GM23338 (cell line): ENCODE measurements at regions not wholly inside any gene's neighbourhood (a gene's known extent, or its start where the extent isn't known, plus 50 kb on each side); places are given as distances from the start of the nearest gene placed in this dataset.

Experiments
- ATAC-seq: fragments of 200-7000 bp; cut with Tn5 transposase; 3 replicates; pipeline ENCODE4 v1.9.1; 2020
- DNase-seq: peaks from one replicate; pipeline ENCODE4 v3.0.0-alpha.2; 2015; ENCODE audit warnings: low spot score
- H2AFZ ChIP-seq: fragments of 200-600 bp; sonication (generic); 2 replicates; pipeline ENCODE4 v1.8.0; 2016; ENCODE audit warnings: antibody characterized with exemption, mild to moderate bottlenecking, moderate library complexity
- H3F3A ChIP-seq: fragments of 200-600 bp; sonication (generic); replicated peaks from 2 replicates; pipeline ENCODE4 v1.8.0; 2017; ENCODE audit warnings: antibody characterized with exemption, mixed run types, low read depth
- H3K27ac ChIP-seq: fragments of 200-600 bp; sonication (generic); 2 replicates; pipeline ENCODE4 v1.6.1; 2016; ENCODE audit warnings: low read depth
- H3K27me3 ChIP-seq: fragments of 200-600 bp; sonication (generic); 2 replicates; pipeline ENCODE4 v1.8.0; 2016; ENCODE audit warnings: mild to moderate bottlenecking, mixed run types, moderate library complexity; ENCODE audit not compliant: insufficient read depth
- H3K36me3 ChIP-seq: fragments of 200-600 bp; sonication (generic); 2 replicates; pipeline ENCODE4 v1.8.0; 2016; ENCODE audit warnings: mild to moderate bottlenecking; ENCODE audit not compliant: insufficient read depth
- H3K4me1 ChIP-seq: fragments of 200-600 bp; sonication (generic); 2 replicates; pipeline ENCODE4 v1.8.0; 2016; ENCODE audit warnings: mild to moderate bottlenecking, moderate library complexity; ENCODE audit not compliant: insufficient read depth
- H3K4me2 ChIP-seq: fragments of 200-600 bp; sonication (generic); 2 replicates; pipeline ENCODE4 v1.7.1; 2017; ENCODE audit warnings: mixed run types
- H3K4me3 ChIP-seq: fragments of 200-600 bp; sonication (generic); 2 replicates; pipeline ENCODE4 v1.6.1; 2016; ENCODE audit warnings: mixed run types
- H3K79me2 ChIP-seq: fragments of 200-600 bp; sonication (generic); replicated peaks from 2 replicates; pipeline ENCODE4 v1.8.0; 2017; ENCODE audit warnings: mild to moderate bottlenecking; ENCODE audit not compliant: insufficient read depth
- H3K9me2 ChIP-seq: fragments of 200-600 bp; sonication (generic); 2 replicates; pipeline ENCODE4 v1.8.0; 2017; ENCODE audit not compliant: insufficient read depth
- H4K20me1 ChIP-seq: fragments of 200-600 bp; sonication (generic); replicated peaks from 2 replicates; pipeline ENCODE4 v1.8.0; 2017; ENCODE audit warnings: mild to moderate bottlenecking; ENCODE audit not compliant: insufficient read depth
- H3K27ac Mint-ChIP-seq: 2 replicates; pipeline ENCODE4 v1.8.0; 2020; ENCODE audit warnings: inconsistent platforms, mild to moderate bottlenecking, moderate library complexity, mixed read lengths
- H3K27me3 Mint-ChIP-seq: 3 replicates; pipeline ENCODE4 v1.8.0; 2022; ENCODE audit warnings: low read depth, mild to moderate bottlenecking, moderate library complexity, mixed read lengths, inconsistent platforms; ENCODE audit not compliant: insufficient read depth, poor library complexity
- H3K36me3 Mint-ChIP-seq: 3 replicates; pipeline ENCODE4 v1.8.0; 2021; ENCODE audit warnings: low read depth, mild to moderate bottlenecking, inconsistent platforms, moderate library complexity, mixed read lengths
- H3K4me1 Mint-ChIP-seq: 3 replicates; pipeline ENCODE4 v1.8.0; 2020; ENCODE audit warnings: mild to moderate bottlenecking, inconsistent platforms, mixed read lengths
- H3K4me3 Mint-ChIP-seq: 3 replicates; pipeline ENCODE4 v1.8.0; 2021; ENCODE audit warnings: moderate library complexity, mild to moderate bottlenecking, inconsistent platforms, mixed read lengths
- H3K9me3 Mint-ChIP-seq: 3 replicates; pipeline ENCODE4 v1.8.0; 2020; ENCODE audit warnings: moderate library complexity, mild to moderate bottlenecking, inconsistent platforms, mixed read lengths
- CREB1 ChIP-seq: fragments of 250-450 bp; sonication (Bioruptor Pico); IDR thresholded peaks from 2 replicates; pipeline ENCODE4 v1.5.0; 2020; ENCODE audit warnings: low read depth, mild to moderate bottlenecking, moderate library complexity
- EZH2phosphoT487 ChIP-seq: fragments of 200-600 bp; sonication (generic); IDR thresholded peaks from one replicate; pipeline ENCODE4 v1.8.1; 2018; ENCODE audit warnings: antibody characterized with exemption; ENCODE audit not compliant: unreplicated experiment
- JUNB ChIP-seq: IDR thresholded peaks from one replicate; pipeline ENCODE4 v1.6.1; 2016; ENCODE audit warnings: antibody characterized with exemption; ENCODE audit not compliant: unreplicated experiment
- NANOG ChIP-seq: IDR thresholded peaks from 2 replicates; pipeline ENCODE4 v1.6.1; 2016; ENCODE audit warnings: antibody characterized with exemption, borderline replicate concordance
- POLR2AphosphoS5 ChIP-seq: IDR thresholded peaks from 2 replicates; pipeline ENCODE4 v1.6.1; 2016; ENCODE audit warnings: antibody characterized with exemption, low read depth
- REST ChIP-seq: IDR thresholded peaks from one replicate; pipeline ENCODE4 v1.6.1; 2018; ENCODE audit warnings: antibody characterized with exemption; ENCODE audit not compliant: unreplicated experiment
- STAT1 ChIP-seq: IDR thresholded peaks from one replicate; pipeline ENCODE4 v1.6.1; 2016; ENCODE audit warnings: antibody characterized with exemption; ENCODE audit not compliant: unreplicated experiment
- ZNF114 ChIP-seq: fragments of 250-450 bp; sonication (Bioruptor Pico); IDR thresholded peaks from 2 replicates; pipeline ENCODE4 v1.5.0; 2020; ENCODE audit warnings: mild to moderate bottlenecking, moderate library complexity
- ZNF331 ChIP-seq: fragments of 250-450 bp; sonication (Bioruptor Pico); IDR thresholded peaks from 2 replicates; pipeline ENCODE4 v1.5.0; 2020; ENCODE audit warnings: low read depth, mild to moderate bottlenecking, moderate library complexity
- ZNF462 ChIP-seq: fragments of 250-450 bp; sonication (Bioruptor Pico); IDR thresholded peaks from 2 replicates; pipeline ENCODE4 v1.5.0; 2020; ENCODE audit warnings: mild to moderate bottlenecking, moderate library complexity
- TF ChIP-seq, protein P1 (sequence below), 2 experiments: fragments of 200-600 bp in 1 of 2; sonication (generic) in 1 of 2; conservative IDR thresholded peaks; 2 replicates each; pipeline versions ENCODE4 v1.5.1 to v1.6.1; 2016 to 2017; ENCODE audit warnings: antibody characterized with exemption in 2 of 2, low read depth in 2 of 2, mild to moderate bottlenecking in 2 of 2, moderate library complexity in 1 of 2

GRCh38 chr10:33939892-33940291, 605.4 kb upstream of the NRP1 start:
- H3K27ac Mint-ChIP-seq = no peak overlapping the region
- no peak overlapping the region for H3K4me3 Mint-ChIP-seq
- H3K4me3 ChIP-seq = no peak overlapping the region
- H3F3A ChIP-seq = no peaks in the 10 kb centered on the region
- no peaks in the 10 kb centered on the region for H4K20me1 ChIP-seq
- peaks cover 27% of the 10 kb centered on the region for H3K4me1 ChIP-seq
- no peaks in the 10 kb centered on the region for H3K27me3 Mint-ChIP-seq
- peaks cover 5% of the 10 kb centered on the region for H3K9me3 Mint-ChIP-seq
- peaks cover 12% of the 10 kb centered on the region; the same call in 1 of the 2 replicates for H3K9me2 ChIP-seq
- H3K36me3 Mint-ChIP-seq = peaks cover 4% of the 10 kb centered on the region; the same call in 2 of the 3 replicates
- no peak for TF ChIP-seq POLR2AphosphoS5
- TF ChIP-seq, protein P1, sequence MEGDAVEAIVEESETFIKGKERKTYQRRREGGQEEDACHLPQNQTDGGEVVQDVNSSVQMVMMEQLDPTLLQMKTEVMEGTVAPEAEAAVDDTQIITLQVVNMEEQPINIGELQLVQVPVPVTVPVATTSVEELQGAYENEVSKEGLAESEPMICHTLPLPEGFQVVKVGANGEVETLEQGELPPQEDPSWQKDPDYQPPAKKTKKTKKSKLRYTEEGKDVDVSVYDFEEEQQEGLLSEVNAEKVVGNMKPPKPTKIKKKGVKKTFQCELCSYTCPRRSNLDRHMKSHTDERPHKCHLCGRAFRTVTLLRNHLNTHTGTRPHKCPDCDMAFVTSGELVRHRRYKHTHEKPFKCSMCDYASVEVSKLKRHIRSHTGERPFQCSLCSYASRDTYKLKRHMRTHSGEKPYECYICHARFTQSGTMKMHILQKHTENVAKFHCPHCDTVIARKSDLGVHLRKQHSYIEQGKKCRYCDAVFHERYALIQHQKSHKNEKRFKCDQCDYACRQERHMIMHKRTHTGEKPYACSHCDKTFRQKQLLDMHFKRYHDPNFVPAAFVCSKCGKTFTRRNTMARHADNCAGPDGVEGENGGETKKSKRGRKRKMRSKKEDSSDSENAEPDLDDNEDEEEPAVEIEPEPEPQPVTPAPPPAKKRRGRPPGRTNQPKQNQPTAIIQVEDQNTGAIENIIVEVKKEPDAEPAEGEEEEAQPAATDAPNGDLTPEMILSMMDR (conservative IDR thresholded peaks at IDR 0.05; ENCODE audit: low read depth in 2 of 2) = peak; percentile 14 to 25; a peak in 2 of 4 replicates
- no peaks in the 10 kb centered on the region for H3K79me2 ChIP-seq
- no peaks in the 10 kb centered on the region for H3K36me3 ChIP-seq
- H3K4me1 Mint-ChIP-seq = peaks cover 31% of the 10 kb centered on the region
- H3K27ac ChIP-seq = no peak overlapping the region
- no peaks in the 10 kb centered on the region for H3K27me3 ChIP-seq
- DNase-seq (peak; percentile 24), ATAC-seq (peak; percentile 33; the same call in 1 of the 3 replicates)
- H2AFZ ChIP-seq = no peak overlapping the region
- H3K4me2 ChIP-seq = no peak overlapping the region

- H3K36me3 ChIP-seq = no peaks in the 10 kb centered on the region
- H3K4me1 ChIP-seq = peaks cover 27% of the 10 kb centered on the region
- peaks cover 2% of the 10 kb centered on the region; the same call in 1 of the 3 replicates for H3K36me3 Mint-ChIP-seq
- H2AFZ ChIP-seq = no peak overlapping the region
- H3K27ac ChIP-seq = no peak overlapping the region
- no peak overlapping the region for H3K4me2 ChIP-seq
- H3K4me1 Mint-ChIP-seq = peaks cover 31% of the 10 kb centered on the region
- H3K79me2 ChIP-seq = no peaks in the 10 kb centered on the region
- no peak for ATAC-seq
- DNase-seq = no peak
- no peak overlapping the region for H3K27ac Mint-ChIP-seq
- H4K20me1 ChIP-seq = no peaks in the 10 kb centered on the region
- peaks cover 12% of the 10 kb centered on the region; the same call in 1 of the 2 replicates for H3K9me2 ChIP-seq
- H3K9me3 Mint-ChIP-seq = peaks cover 3% of the 10 kb centered on the region
- no peaks in the 10 kb centered on the region for H3F3A ChIP-seq
- H3K27me3 ChIP-seq = no peaks in the 10 kb centered on the region
- H3K4me3 Mint-ChIP-seq = no peak overlapping the region
- no peak overlapping the region for H3K4me3 ChIP-seq
- no peaks in the 10 kb centered on the region for H3K27me3 Mint-ChIP-seq
- TF ChIP-seq CREB1 (CRISPR knock-in tag) (no peak), ZNF114 (CRISPR knock-in tag) (no peak), STAT1 (no peak), POLR2AphosphoS5 (no peak), NANOG (no peak), EZH2phosphoT487 (no peak), ZNF462 (CRISPR knock-in tag) (no peak), REST (no peak), ZNF331 (CRISPR knock-in tag) (no peak), JUNB (no peak)
Observed at GRCh38 chr10:33939410-33939809, 604.9 kb upstream of the NRP1 start.
